K562 (cell line): ENCODE measurements at regions not wholly inside any gene's neighbourhood (a gene's known extent, or its start where the extent isn't known, plus 50 kb on each side); places are given as distances from the start of the nearest gene placed in this dataset.

Source experiments
- ATAC-seq: fragments of 200-7000 bp; cut with Tn5 transposase; 3 replicates; pipeline ENCODE4 v1.9.1; 2020; ENCODE audit warnings: moderate library complexity
- BruUV-seq: library from RNA; stranded (reverse); fragments of 400-500 nt; replicated peaks from 2 replicates; lab custom pipeline; 2021; lab: Mats Ljungman, UMichigan
- CTCF ChIA-PET: fragments of 300-600 bp; formaldehyde crosslinking; extraction: SDS; loops from one replicate; lab custom pipeline; 2021; ENCODE audit warnings: low intra/inter-chr PET ratio; lab: Yijun Ruan, JAX
- POLR2A ChIA-PET: fragments of 300-600, 350-650 bp; sonication (Branson Sonifier 250); formaldehyde crosslinking; extraction: SDS; loops from one replicate; lab custom pipeline; 2021; ENCODE audit warnings: antibody characterized with exemption, inconsistent platforms; lab: Yijun Ruan, JAX
- DNase-seq, 4 experiments: peaks; one replicate each; pipeline versions ENCODE4 v3.0.0 to v3.0.0-alpha.2; 2011 to 2018; ENCODE audit warnings: low spot score in 3 of 4, mixed read lengths in 3 of 4; ENCODE audit errors: extremely low read depth in 1 of 4
- FAIRE-seq: peaks from 2 replicates; lab custom pipeline; 2011; peaks lifted over from hg19 to GRCh38; lab: Jason Lieb, UNC
- H2AFZ ChIP-seq: 2 replicates; pipeline ENCODE4 v1.6.0; 2011; ENCODE audit warnings: low read depth, low read length, control low read depth, inconsistent platforms
- H3K27ac ChIP-seq: fragments of 200-600 bp; 3 replicates; pipeline ENCODE4 v1.8.0; 2011; ENCODE audit warnings: low read depth, mild to moderate bottlenecking, control low read depth, inconsistent platforms, low read length, moderate library complexity, mixed read lengths; ENCODE audit errors: extremely low read depth
- H3K27me3 ChIP-seq, 2 experiments: fragments of 300-600 bp in 1 of 2; 2 replicates in 1 of 2; 3 replicates in 1 of 2; pipeline versions ENCODE4 v1.6.0 to v1.8.0; 2011; ENCODE audit warnings: inconsistent platforms in 2 of 2, low read length in 2 of 2, mild to moderate bottlenecking in 1 of 2, mixed read lengths in 1 of 2, moderate library complexity in 1 of 2; ENCODE audit not compliant: control insufficient read depth in 2 of 2, insufficient read depth in 2 of 2
- H3K36me3 ChIP-seq: fragments of 300-600 bp; 3 replicates; pipeline ENCODE4 v1.8.0; 2011; ENCODE audit warnings: mild to moderate bottlenecking, low read length, inconsistent platforms; ENCODE audit not compliant: control insufficient read depth, insufficient read depth
- H3K4me1 ChIP-seq, 2 experiments: fragments of 200-600 bp in 1 of 2; replicated peaks in 1 of 2; 2 replicates in 1 of 2; 3 replicates in 1 of 2; pipeline versions ENCODE4 v1.5.1 to v1.8.0; 2011; ENCODE audit warnings: inconsistent platforms in 2 of 2, low read length in 2 of 2, mild to moderate bottlenecking in 1 of 2, mixed read lengths in 1 of 2, moderate library complexity in 1 of 2; ENCODE audit not compliant: control insufficient read depth in 2 of 2, insufficient read depth in 2 of 2
- H3K4me2 ChIP-seq: 2 replicates; pipeline ENCODE4 v1.6.1; 2011; ENCODE audit warnings: low read length, control low read depth, inconsistent platforms, mixed read lengths; ENCODE audit not compliant: insufficient read depth
- H3K4me3 ChIP-seq: fragments of 200-600 bp; sonication (generic), shearing (Covaris generic); 2 replicates; pipeline ENCODE4 v1.5.1; 2016; ENCODE audit warnings: control low read depth, inconsistent platforms
- H3K79me2 ChIP-seq: fragments of 200-600 bp; 3 replicates; pipeline ENCODE4 v1.8.0; 2011; ENCODE audit warnings: low read length, inconsistent platforms; ENCODE audit not compliant: control insufficient read depth, insufficient read depth
- H3K9ac ChIP-seq, 2 experiments: 2 replicates each; pipeline versions ENCODE4 v1.6.0 to v1.6.1; 2011; ENCODE audit warnings: low read depth in 2 of 2, low read length in 2 of 2, control low read depth in 1 of 2, inconsistent platforms in 1 of 2, mild to moderate bottlenecking in 1 of 2, mixed read lengths in 1 of 2; ENCODE audit not compliant: insufficient read depth in 1 of 2
- H3K9me1 ChIP-seq: one replicate; pipeline ENCODE4 v1.6.0; 2011; ENCODE audit warnings: inconsistent platforms, mild to moderate bottlenecking, low read length, moderate library complexity; ENCODE audit not compliant: control insufficient read depth, insufficient read depth
- H3K9me3 ChIP-seq: replicated peaks from 2 replicates; pipeline ENCODE4 v1.5.1; 2011; ENCODE audit warnings: low read depth, low read length, inconsistent platforms; ENCODE audit not compliant: control insufficient read depth, insufficient read depth
- H4K20me1 ChIP-seq: replicated peaks from 2 replicates; pipeline ENCODE4 v1.6.1; 2011; ENCODE audit warnings: low read length, inconsistent platforms, mixed read lengths; ENCODE audit not compliant: control insufficient read depth, insufficient read depth
- ATF7 ChIP-seq: fragments of 450-650 bp; IDR thresholded peaks from 2 replicates; pipeline ENCODE4 v1.7.1; 2014; ENCODE audit warnings: mild to moderate bottlenecking, moderate library complexity
- BCOR ChIP-seq: fragments of 450-650 bp; IDR thresholded peaks from 2 replicates; pipeline ENCODE4 v1.6.1; 2016
- HNRNPLL ChIP-seq: fragments of 200-400 bp; formaldehyde crosslinking; IDR thresholded peaks from 2 replicates; pipeline ENCODE4 v1.6.1; 2017; ENCODE audit warnings: low read length, low read depth, mild to moderate bottlenecking; ENCODE audit not compliant: poor library complexity, severe bottlenecking
- ILK ChIP-seq: fragments of 450-650 bp; IDR thresholded peaks from 2 replicates; pipeline ENCODE4 v1.6.1; 2016; ENCODE audit warnings: missing genetic modification characterization, low read depth, mild to moderate bottlenecking, missing compliant biosample characterization, moderate library complexity, borderline replicate concordance
- MIER1 ChIP-seq: fragments of 450-650 bp; IDR thresholded peaks from 2 replicates; pipeline ENCODE4 v1.6.1; 2016; ENCODE audit warnings: antibody characterized with exemption, mild to moderate bottlenecking, low read depth
- NELFE ChIP-seq: IDR thresholded peaks from 2 replicates; pipeline ENCODE4 v1.6.1; 2011; ENCODE audit warnings: mild to moderate bottlenecking; ENCODE audit not compliant: insufficient read depth, insufficient read length
- NR3C1 ChIP-seq: sonication (generic); formaldehyde crosslinking; IDR thresholded peaks from 2 replicates; pipeline ENCODE4 v1.8.1; 2022; ENCODE audit warnings: missing genetic modification reagents
- POLR2G ChIP-seq: fragments of 200-400 bp; formaldehyde crosslinking; IDR thresholded peaks from 2 replicates; pipeline ENCODE4 v1.6.1; 2017; ENCODE audit warnings: low read depth, mild to moderate bottlenecking, antibody characterized with exemption, low read length, moderate library complexity
- SAP30 ChIP-seq: fragments of 200-600 bp; sonication (generic); IDR thresholded peaks from 2 replicates; pipeline ENCODE4 v1.6.1; 2012; ENCODE audit warnings: borderline replicate concordance, low read depth, mild to moderate bottlenecking, moderate library complexity, low read length, control low read depth, inconsistent platforms; ENCODE audit not compliant: insufficient read depth, poor library complexity, severe bottlenecking
- SMARCA4 ChIP-seq: fragments of 450-650 bp; IDR thresholded peaks from 2 replicates; pipeline ENCODE4 v1.6.1; 2016
- WHSC1 ChIP-seq: IDR thresholded peaks from one replicate; pipeline ENCODE4 v1.6.1; 2012; ENCODE audit warnings: low read length, control low read depth, inconsistent platforms
- ZNF124 ChIP-seq: sonication (generic); formaldehyde crosslinking; IDR thresholded peaks from 2 replicates; pipeline ENCODE4 v1.8.1; 2022; ENCODE audit warnings: missing genetic modification reagents
- WGBS: fragments of 100-300 bp; shearing (Covaris generic); methylation state at CpG from one replicate; pipeline ENCODE4 v1.1.6; 2016; ENCODE audit warnings: low coverage, mixed read lengths; ENCODE audit not compliant: insufficient coverage; ENCODE audit errors: missing lambda C conversion rate; 5-methylcytosine and 5-hydroxymethylcytosine counted together
- in situ Hi-C: fragments of 300-500 bp; cut with MboI; formaldehyde crosslinking; loops from 4 replicates; pipeline ENCODE4 v1.15.0; 2018; ENCODE audit warnings: inconsistent platforms, mixed read lengths
- intact Hi-C: fragments of 100-400 bp; cut with micrococcal nuclease; formaldehyde crosslinking; loops from 2 replicates; pipeline ENCODE4 v1.14.2; 2022
- TF ChIP-seq, protein P1 (sequence below), 2 experiments: fragments of 450-650 bp; IDR thresholded peaks; 2 replicates each; pipeline ENCODE4 v1.6.1; 2016
- TF ChIP-seq, protein P2 (sequence below): fragments of 450-650 bp; IDR thresholded peaks from 2 replicates; pipeline ENCODE4 v1.6.1; 2018; ENCODE audit warnings: mild to moderate bottlenecking, low read depth; ENCODE audit not compliant: partially characterized antibody

DNA sequence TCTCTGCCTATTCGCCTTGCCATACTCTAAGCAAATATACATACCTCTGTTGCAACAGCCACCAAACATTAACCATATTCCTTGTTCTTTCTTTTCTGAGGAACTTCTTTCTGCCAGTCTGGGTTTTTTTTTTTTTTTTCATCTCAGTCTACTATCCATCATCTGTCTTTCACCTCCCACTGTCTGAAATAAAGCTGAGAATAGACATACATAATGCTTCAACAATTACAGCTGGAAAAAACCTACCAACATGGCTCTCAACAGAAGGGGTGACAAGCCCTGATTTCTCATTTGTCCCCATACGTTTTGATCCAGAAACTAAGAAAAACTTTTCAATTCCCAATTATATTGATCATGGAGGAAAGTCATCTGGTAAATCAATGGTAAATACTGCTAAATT lies 728.8 kb upstream of the POU3F3 start:
- Histone ChIP-seq H3K4me1 (no peaks in the 10 kb centered on the region), H3K36me3 (no peaks in the 10 kb centered on the region), H3K4me3 (no peak overlapping the region), H3K4me2 (no peak overlapping the region), H3K9ac (no peak overlapping the region), H3K9me3 (no peaks in the 10 kb centered on the region), H2AFZ (no peak overlapping the region), H4K20me1 (no peaks in the 10 kb centered on the region), H3K79me2 (no peaks in the 10 kb centered on the region), H3K9me1 (no peaks in the 10 kb centered on the region), H3K27me3 (no peaks in the 10 kb centered on the region), H3K27ac (no peak overlapping the region)
- CTCF ChIA-PET, result no interaction called here
- ATAC-seq (no peak), DNase-seq (no peak), FAIRE-seq (no peak)
- intact Hi-C loops (no loop called here), in situ Hi-C loops (no loop called here)
- TF ChIP-seq SMARCA4 (no peak), NELFE (no peak), SAP30 (no peak), HNRNPLL (no peak), MIER1 (no peak), WHSC1 (no peak), ZNF124 (CRISPR knock-in tag) (no peak), BCOR (no peak), ILK (no peak), POLR2G (no peak), ATF7 (no peak), NR3C1 (no peak)
- TF ChIP-seq, protein P1, sequence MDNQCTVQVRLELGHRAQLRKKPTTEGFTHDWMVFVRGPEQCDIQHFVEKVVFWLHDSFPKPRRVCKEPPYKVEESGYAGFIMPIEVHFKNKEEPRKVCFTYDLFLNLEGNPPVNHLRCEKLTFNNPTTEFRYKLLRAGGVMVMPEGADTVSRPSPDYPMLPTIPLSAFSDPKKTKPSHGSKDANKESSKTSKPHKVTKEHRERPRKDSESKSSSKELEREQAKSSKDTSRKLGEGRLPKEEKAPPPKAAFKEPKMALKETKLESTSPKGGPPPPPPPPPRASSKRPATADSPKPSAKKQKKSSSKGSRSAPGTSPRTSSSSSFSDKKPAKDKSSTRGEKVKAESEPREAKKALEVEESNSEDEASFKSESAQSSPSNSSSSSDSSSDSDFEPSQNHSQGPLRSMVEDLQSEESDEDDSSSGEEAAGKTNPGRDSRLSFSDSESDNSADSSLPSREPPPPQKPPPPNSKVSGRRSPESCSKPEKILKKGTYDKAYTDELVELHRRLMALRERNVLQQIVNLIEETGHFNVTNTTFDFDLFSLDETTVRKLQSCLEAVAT (IDR thresholded peaks at IDR 0.05), result no peak
- TF ChIP-seq, protein P2, sequence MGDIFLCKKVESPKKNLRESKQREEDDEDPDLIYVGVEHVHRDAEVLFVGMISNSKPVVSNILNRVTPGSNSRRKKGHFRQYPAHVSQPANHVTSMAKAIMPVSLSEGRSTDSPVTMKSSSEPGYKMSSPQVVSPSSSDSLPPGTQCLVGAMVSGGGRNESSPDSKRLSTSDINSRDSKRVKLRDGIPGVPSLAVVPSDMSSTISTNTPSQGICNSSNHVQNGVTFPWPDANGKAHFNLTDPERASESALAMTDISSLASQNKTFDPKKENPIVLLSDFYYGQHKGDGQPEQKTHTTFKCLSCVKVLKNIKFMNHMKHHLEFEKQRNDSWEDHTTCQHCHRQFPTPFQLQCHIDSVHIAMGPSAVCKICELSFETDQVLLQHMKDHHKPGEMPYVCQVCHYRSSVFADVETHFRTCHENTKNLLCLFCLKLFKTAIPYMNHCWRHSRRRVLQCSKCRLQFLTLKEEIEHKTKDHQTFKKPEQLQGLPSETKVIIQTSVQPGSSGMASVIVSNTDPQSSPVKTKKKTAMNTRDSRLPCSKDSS, result no peak
- 0% methylated on average over 2 of the region's 2 CpGs for WGBS
- no TSS peak for BruUV-seq
- POLR2A ChIA-PET, result no interaction called here
